ENCODE measurements at regions not wholly inside any gene's neighbourhood (a gene's known extent, or its start where the extent isn't known, plus 50 kb on each side); places are given as distances from the start of the nearest gene placed in this dataset.

GRCh38 chr6:119802464-119802863 is 452.9 kb upstream of the MAN1A1 start:
- no peak overlapping the region for H3K9ac ChIP-seq (ENCODE audit: control insufficient read depth, extremely low read depth, insufficient read depth, low read length)
- FAIRE-seq (no peak), DNase-seq (ENCODE audit: low read depth, low spot score) (no peak)
- H3K36me3 ChIP-seq (ENCODE audit: control insufficient read depth in 2 of 2, extremely low read depth in 1 of 2, insufficient read depth in 2 of 2, low read length in 2 of 2): no peaks in the 10 kb centered on the region
- H3K9me3 ChIP-seq (ENCODE audit: control insufficient read depth, low read depth, low read length): no peaks in the 10 kb centered on the region
- TF ChIP-seq EZH2 (IDR thresholded peaks at IDR 0.05; ENCODE audit: low read length): no peak
- no peak for TF ChIP-seq CTCF (optimal IDR thresholded peaks at IDR 0.05 in 1 of 3, IDR thresholded peaks at IDR 0.05 in 1 of 3, conservative IDR thresholded peaks at IDR 0.05 in 1 of 3; ENCODE audit: extremely low read depth in 1 of 3, insufficient read depth in 2 of 3, low read length in 3 of 3)
- no peak overlapping the region for H2AFZ ChIP-seq (ENCODE audit: control insufficient read depth, low read length)
- H3K27me3 ChIP-seq (ENCODE audit: control insufficient read depth, extremely low read depth, insufficient read depth, low read length): no peaks in the 10 kb centered on the region
- H3K27ac ChIP-seq (ENCODE audit: control insufficient read depth, insufficient read depth, low read length): no peak overlapping the region
- no peaks in the 10 kb centered on the region for H3K79me2 ChIP-seq (ENCODE audit: control insufficient read depth, insufficient read depth, low read length)
- no peaks in the 10 kb centered on the region for H4K20me1 ChIP-seq (ENCODE audit: control insufficient read depth, extremely low read depth, insufficient read depth, low read length)
- no peaks in the 10 kb centered on the region for H3K9me1 ChIP-seq (ENCODE audit: control insufficient read depth, extremely low read depth, insufficient read depth, low read length)
- no peak overlapping the region for H3K4me3 ChIP-seq (ENCODE audit: control insufficient read depth in 2 of 3, extremely low read depth in 1 of 3, insufficient read depth in 2 of 3, low read depth in 1 of 3, low read length in 3 of 3)
- no peaks in the 10 kb centered on the region for H3K4me1 ChIP-seq (ENCODE audit: control insufficient read depth, extremely low read depth, insufficient read depth, low read length)
- no peak overlapping the region for H3K4me2 ChIP-seq (ENCODE audit: control insufficient read depth, extremely low read depth, insufficient read depth, low read depth, low read length)
- dilution Hi-C loops (cut with MboI; ENCODE audit: extremely low pct_ligation_motif_present, low sequenced_read_pairs): no loop called here

GRCh38 chr6:119801056-119801455 is 451.5 kb upstream of the MAN1A1 start:
- Histone ChIP-seq H3K36me3 (ENCODE audit: control insufficient read depth in 2 of 2, extremely low read depth in 1 of 2, insufficient read depth in 2 of 2, low read length in 2 of 2) (no peaks in the 10 kb centered on the region), H3K4me3 (ENCODE audit: control insufficient read depth in 2 of 3, extremely low read depth in 1 of 3, insufficient read depth in 2 of 3, low read depth in 1 of 3, low read length in 3 of 3) (no peak overlapping the region), H3K4me2 (ENCODE audit: control insufficient read depth, extremely low read depth, insufficient read depth, low read depth, low read length) (no peak overlapping the region), H3K9ac (ENCODE audit: control insufficient read depth, extremely low read depth, insufficient read depth, low read length) (no peak overlapping the region), H3K27me3 (ENCODE audit: control insufficient read depth, extremely low read depth, insufficient read depth, low read length) (no peaks in the 10 kb centered on the region), H3K79me2 (ENCODE audit: control insufficient read depth, insufficient read depth, low read length) (no peaks in the 10 kb centered on the region), H4K20me1 (ENCODE audit: control insufficient read depth, extremely low read depth, insufficient read depth, low read length) (no peaks in the 10 kb centered on the region), H3K4me1 (ENCODE audit: control insufficient read depth, extremely low read depth, insufficient read depth, low read length) (no peaks in the 10 kb centered on the region), H2AFZ (ENCODE audit: control insufficient read depth, low read length) (no peak overlapping the region), H3K27ac (ENCODE audit: control insufficient read depth, insufficient read depth, low read length) (no peak overlapping the region), H3K9me1 (ENCODE audit: control insufficient read depth, extremely low read depth, insufficient read depth, low read length) (no peaks in the 10 kb centered on the region), H3K9me3 (ENCODE audit: control insufficient read depth, low read depth, low read length) (no peaks in the 10 kb centered on the region)
- dilution Hi-C loops (cut with MboI; ENCODE audit: extremely low pct_ligation_motif_present, low sequenced_read_pairs): no loop called here
- no peak for FAIRE-seq
- TF ChIP-seq CTCF (optimal IDR thresholded peaks at IDR 0.05 in 1 of 3, IDR thresholded peaks at IDR 0.05 in 1 of 3, conservative IDR thresholded peaks at IDR 0.05 in 1 of 3; ENCODE audit: extremely low read depth in 1 of 3, insufficient read depth in 2 of 3, low read length in 3 of 3) (no peak), EZH2 (IDR thresholded peaks at IDR 0.05; ENCODE audit: low read length) (no peak)
- DNase-seq (ENCODE audit: low read depth, low spot score): no peak

All from keratinocyte (primary cell).